ENCODE measurements at regions not wholly inside any gene's neighbourhood (a gene's known extent, or its start where the extent isn't known, plus 50 kb on each side); places are given as distances from the start of the nearest gene placed in this dataset.
"Not testable (repeated sequence)": the region's sequence is repeated elsewhere in the genome, so short reads cannot be mapped to it uniquely, and the experiment has no call there.

DNA sequence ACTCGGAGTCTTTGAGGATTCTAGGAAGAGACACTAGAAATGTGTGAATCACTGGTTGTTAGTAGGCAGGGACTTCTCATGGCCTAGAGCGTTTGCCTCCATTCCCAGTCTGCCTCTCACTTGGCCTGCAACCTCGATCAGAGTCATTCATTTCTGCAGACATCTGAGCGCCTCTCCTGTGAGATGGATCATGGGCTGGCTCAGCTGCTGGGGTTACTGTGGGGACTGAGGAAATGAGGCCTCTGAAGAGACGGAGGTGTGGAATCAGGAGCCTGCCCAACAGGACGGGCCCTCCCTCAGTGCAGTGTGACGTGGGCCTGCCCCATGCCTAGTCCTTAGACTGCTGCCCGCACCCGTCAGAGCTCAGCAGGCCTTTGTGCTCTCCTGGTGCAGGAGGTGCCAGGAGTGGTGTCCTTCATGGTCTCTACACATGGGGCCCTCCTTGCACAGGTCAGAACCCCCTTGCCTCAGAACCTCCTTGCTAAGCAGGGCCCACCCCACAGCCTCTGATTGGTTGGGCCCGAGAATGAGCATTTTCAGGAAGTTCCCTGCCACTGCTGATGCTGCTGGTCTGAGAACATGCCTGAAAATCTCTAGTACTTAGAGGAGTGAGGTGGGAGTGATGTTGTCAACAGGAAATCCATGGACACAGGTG lies 99.4 kb downstream of the NPIPB11 start:
- ATAC-seq (ENCODE audit: insufficient number of reproducible peaks, low FRiP score, low read depth), result no peak
- Histone ChIP-seq H3K4me3 (no peak overlapping the region), H3K9me3 (no peaks in the 10 kb centered on the region), H3K4me1 (ENCODE audit: control insufficient read depth in 1 of 2, low read depth in 2 of 2) (peaks cover 3 to 15% of the 10 kb centered on the region in 2 donors), H3K36me3 (no peaks in the 10 kb centered on the region), H3K27ac (no peak overlapping the region), H3K27me3 (replicated peaks; ENCODE audit: insufficient read depth) (no peaks in the 10 kb centered on the region)
- DNase-seq (ENCODE audit: low spot score), result no peak
- TF ChIP-seq, protein P1, sequence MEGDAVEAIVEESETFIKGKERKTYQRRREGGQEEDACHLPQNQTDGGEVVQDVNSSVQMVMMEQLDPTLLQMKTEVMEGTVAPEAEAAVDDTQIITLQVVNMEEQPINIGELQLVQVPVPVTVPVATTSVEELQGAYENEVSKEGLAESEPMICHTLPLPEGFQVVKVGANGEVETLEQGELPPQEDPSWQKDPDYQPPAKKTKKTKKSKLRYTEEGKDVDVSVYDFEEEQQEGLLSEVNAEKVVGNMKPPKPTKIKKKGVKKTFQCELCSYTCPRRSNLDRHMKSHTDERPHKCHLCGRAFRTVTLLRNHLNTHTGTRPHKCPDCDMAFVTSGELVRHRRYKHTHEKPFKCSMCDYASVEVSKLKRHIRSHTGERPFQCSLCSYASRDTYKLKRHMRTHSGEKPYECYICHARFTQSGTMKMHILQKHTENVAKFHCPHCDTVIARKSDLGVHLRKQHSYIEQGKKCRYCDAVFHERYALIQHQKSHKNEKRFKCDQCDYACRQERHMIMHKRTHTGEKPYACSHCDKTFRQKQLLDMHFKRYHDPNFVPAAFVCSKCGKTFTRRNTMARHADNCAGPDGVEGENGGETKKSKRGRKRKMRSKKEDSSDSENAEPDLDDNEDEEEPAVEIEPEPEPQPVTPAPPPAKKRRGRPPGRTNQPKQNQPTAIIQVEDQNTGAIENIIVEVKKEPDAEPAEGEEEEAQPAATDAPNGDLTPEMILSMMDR (IDR thresholded peaks at IDR 0.05), result no peak

DNA sequence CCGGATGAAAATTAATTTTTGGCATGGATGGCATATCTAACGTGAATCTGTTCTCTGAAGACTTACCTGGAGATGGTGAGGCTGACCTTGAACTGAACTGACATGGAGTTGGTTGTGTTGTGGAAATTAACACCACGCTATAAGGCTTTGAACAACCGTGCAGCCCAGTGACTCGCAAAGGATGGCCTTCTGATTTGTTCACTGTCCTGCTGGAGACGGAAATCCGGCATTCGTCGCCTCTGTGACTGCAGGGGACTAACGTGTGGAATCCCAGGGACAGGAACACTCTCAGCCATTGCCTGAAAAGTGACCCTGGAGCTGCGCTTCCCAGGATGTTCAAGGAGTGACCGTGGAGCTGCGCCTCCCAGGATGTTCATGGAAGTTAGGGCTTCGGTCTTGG lies 100.3 kb downstream of the NPIPB11 start:
- Histone ChIP-seq H3K27me3 (replicated peaks; ENCODE audit: insufficient read depth) (no peaks in the 10 kb centered on the region), H3K4me1 (ENCODE audit: control insufficient read depth in 1 of 2, low read depth in 2 of 2) (peaks cover 2 to 10% of the 10 kb centered on the region in 2 donors), H3K4me3 (no peak overlapping the region), H3K9me3 (no peaks in the 10 kb centered on the region), H3K27ac (no peak overlapping the region), H3K36me3 (no peaks in the 10 kb centered on the region)
- DNase-seq (ENCODE audit: low spot score) (no peak), ATAC-seq (ENCODE audit: insufficient number of reproducible peaks, low FRiP score, low read depth) (no peak)
- TF ChIP-seq, protein P1 (IDR thresholded peaks at IDR 0.05), result no peak

DNA sequence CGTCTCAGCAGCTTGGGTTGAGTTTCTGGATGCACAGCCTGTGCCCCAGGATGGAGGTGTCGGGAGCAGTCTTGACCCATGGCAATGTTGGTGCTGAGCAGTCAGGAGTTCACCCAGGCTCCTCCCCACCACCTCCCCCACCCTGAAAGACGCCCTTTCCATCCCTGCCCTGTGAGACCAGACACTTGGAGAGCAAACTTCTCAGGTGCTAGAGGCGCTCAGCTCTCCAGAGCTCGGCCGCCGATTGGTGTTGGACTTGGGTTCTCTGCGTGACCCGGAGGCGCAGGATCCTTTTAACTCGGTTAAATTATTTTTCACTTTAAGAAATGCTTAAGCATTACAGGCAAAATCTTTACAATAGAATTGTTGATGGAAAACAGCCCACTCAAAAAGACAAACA lies 101.5 kb downstream of the NPIPB11 start:
- H3K4me3 ChIP-seq, H3K36me3 ChIP-seq: not testable (repeated sequence)

DNA sequence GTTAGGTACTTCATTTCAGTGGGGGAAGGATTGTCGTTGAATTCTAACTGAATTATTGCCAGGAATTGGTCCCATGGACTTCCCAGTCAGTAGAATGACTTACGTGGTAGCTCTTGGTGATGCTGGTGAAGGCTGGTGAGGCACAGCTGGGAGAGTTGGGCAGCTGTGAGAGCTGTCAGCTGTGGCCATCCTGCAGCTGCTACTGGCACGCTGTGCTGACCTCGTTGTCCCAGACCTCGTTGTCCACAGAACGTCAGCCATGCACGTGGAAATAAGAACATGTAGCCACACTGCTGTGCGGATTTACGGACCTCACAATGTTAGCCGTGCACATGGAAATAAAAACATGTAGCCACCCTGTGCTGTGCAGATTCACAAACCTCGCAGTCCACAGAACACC lies 102.3 kb downstream of the NPIPB11 start:
- TF ChIP-seq, protein P1 (IDR thresholded peaks at IDR 0.05), result no peak
- DNase-seq (ENCODE audit: low spot score) (no peak), ATAC-seq (ENCODE audit: insufficient number of reproducible peaks, low FRiP score, low read depth) (no peak)
- Histone ChIP-seq H3K9me3 (no peaks in the 10 kb centered on the region), H3K36me3 (no peaks in the 10 kb centered on the region), H3K27me3 (replicated peaks; ENCODE audit: insufficient read depth) (no peaks in the 10 kb centered on the region), H3K4me1 (ENCODE audit: control insufficient read depth in 1 of 2, low read depth in 2 of 2) (peaks cover 8 to 18% of the 10 kb centered on the region in 2 donors), H3K4me3 (no peak overlapping the region), H3K27ac (no peak overlapping the region)

More for the DNA sequence above, 101.5 kb downstream of the NPIPB11 start:
- H3K4me1 ChIP-seq (ENCODE audit: control insufficient read depth in 1 of 2, low read depth in 2 of 2), result peaks cover 5 to 12% of the 10 kb centered on the region in 2 donors
- DNase-seq (ENCODE audit: low spot score); ATAC-seq (ENCODE audit: insufficient number of reproducible peaks, low FRiP score, low read depth); H3K9me3 ChIP-seq; H3K27me3 ChIP-seq (replicated peaks; ENCODE audit: insufficient read depth); H3K27ac ChIP-seq: not testable (repeated sequence)

DNA sequence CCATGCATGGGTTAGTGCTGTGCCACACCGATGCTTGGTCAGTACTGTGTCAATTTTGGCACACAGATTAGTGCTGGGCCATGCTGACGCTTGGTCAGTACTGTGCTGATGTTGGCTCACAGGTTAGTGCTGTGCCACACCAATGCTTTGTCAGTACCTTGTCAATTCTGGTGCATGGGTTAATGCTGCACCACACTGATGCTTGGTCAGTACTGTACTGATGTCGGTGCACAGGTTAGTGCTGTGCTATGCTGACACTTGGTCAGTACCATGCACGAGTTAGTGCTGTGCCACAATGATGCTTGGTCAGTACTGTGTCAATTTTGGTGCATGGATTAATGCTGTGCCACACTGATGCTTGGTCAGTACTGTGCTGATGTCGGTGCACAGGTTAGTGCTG lies 103.0 kb downstream of the NPIPB11 start:
- no peak for DNase-seq (ENCODE audit: low spot score)
- Histone ChIP-seq H3K9me3 (no peaks in the 10 kb centered on the region), H3K27ac (no peak overlapping the region), H3K4me1 (ENCODE audit: control insufficient read depth in 1 of 2, low read depth in 2 of 2) (peaks cover 8 to 18% of the 10 kb centered on the region in 2 donors), H3K36me3 (no peaks in the 10 kb centered on the region), H3K4me3 (no peak overlapping the region), H3K27me3 (replicated peaks; ENCODE audit: insufficient read depth) (no peaks in the 10 kb centered on the region)
- no peak for ATAC-seq (ENCODE audit: insufficient number of reproducible peaks, low FRiP score, low read depth)
- TF ChIP-seq, protein P1 (IDR thresholded peaks at IDR 0.05), result no peak

DNA sequence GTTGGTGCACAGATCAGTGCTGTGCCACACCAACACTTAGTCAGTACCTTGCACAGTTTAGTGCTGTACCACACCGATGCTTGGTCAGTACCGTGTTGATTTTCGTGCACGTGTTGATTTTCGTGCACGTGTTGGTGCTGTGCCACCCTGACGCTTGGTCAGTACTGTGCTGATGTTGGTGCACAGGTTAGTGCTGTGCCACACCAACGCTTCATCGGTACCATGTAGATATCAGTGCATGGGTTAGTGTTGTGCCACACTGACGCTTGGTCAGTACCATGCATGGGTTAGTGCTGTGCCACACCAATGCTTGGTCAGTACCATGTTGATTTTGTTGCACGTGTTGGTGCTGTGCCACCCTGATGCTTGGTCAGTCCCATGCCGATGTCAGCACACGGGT lies 103.5 kb downstream of the NPIPB11 start:
- Histone ChIP-seq H3K36me3 (no peaks in the 10 kb centered on the region), H3K27ac (no peak overlapping the region), H3K27me3 (replicated peaks; ENCODE audit: insufficient read depth) (no peaks in the 10 kb centered on the region), H3K4me1 (ENCODE audit: control insufficient read depth in 1 of 2, low read depth in 2 of 2) (peaks cover 8 to 18% of the 10 kb centered on the region in 2 donors), H3K4me3 (no peak overlapping the region), H3K9me3 (no peaks in the 10 kb centered on the region)
- TF ChIP-seq, protein P1 (IDR thresholded peaks at IDR 0.05), result no peak
- DNase-seq (ENCODE audit: low spot score) (no peak), ATAC-seq (ENCODE audit: insufficient number of reproducible peaks, low FRiP score, low read depth) (no peak)

DNA sequence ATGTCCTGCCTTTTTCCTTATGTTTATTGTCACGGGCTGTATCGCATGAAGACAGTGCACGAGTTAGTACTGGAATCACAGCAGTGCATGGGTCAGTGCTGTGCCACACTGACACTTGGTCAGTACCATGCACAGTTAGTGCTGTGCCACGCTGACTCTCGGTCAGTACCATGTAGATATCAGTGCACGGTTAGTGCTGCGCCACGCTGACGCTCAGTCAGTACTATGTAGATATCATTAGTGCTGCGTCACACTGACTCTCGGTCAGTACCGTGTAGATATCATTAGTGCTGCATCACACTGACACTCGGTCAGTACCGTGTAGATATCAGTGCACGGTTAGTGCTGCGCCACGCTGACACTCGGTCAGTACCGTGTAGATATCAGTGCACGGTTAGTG lies 104.1 kb downstream of the NPIPB11 start:
- not testable (repeated sequence) for DNase-seq (ENCODE audit: low spot score); ATAC-seq (ENCODE audit: insufficient number of reproducible peaks, low FRiP score, low read depth); H3K27me3 ChIP-seq (replicated peaks; ENCODE audit: insufficient read depth); H3K4me3 ChIP-seq; H3K27ac ChIP-seq; H3K36me3 ChIP-seq; H3K9me3 ChIP-seq
- peaks cover 8 to 18% of the 10 kb centered on the region in 2 donors for H3K4me1 ChIP-seq (ENCODE audit: control insufficient read depth in 1 of 2, low read depth in 2 of 2)

DNA sequence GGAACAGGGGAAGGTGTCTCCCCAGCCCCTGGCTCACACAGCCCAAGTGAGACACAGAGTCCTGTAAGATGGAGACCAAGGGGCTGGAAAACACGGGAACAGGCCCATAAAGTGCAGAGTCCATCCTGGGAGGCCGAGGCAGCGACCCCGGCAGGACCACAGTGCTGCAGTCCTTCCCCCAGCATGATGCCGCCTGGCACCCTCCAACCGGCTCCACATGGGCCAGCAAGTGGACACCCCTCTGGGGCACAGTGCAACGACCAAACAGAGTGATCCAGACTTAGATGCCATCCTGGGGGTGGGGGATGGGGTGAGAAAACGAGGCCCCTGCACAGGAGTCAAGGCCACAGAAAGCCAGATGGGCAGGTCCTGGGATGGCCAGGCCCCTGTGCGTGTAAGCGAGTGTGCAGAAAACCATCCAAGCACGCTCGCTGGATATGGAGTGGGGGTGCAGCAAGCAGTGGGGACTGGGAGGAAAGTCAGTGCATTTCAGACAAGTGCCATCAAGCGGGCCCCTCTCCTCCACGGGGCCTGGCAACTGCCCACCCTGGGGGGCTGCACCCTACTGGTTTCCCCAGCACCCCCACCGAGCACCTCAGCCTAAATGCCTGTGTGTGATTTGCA lies 104.7 kb downstream of the NPIPB11 start:
- H3K9me3 ChIP-seq; ATAC-seq (ENCODE audit: insufficient number of reproducible peaks, low FRiP score, low read depth); H3K27me3 ChIP-seq (replicated peaks; ENCODE audit: insufficient read depth); H3K27ac ChIP-seq; H3K36me3 ChIP-seq; DNase-seq (ENCODE audit: low spot score); H3K4me3 ChIP-seq: not testable (repeated sequence)
- H3K4me1 ChIP-seq (ENCODE audit: control insufficient read depth in 1 of 2, low read depth in 2 of 2), result peaks cover 8 to 18% of the 10 kb centered on the region in 2 donors

Measured in thoracic aorta (tissue), 2 donors.